ENCODE measurements at regions not wholly inside any gene's neighbourhood (a gene's known extent, or its start where the extent isn't known, plus 50 kb on each side); places are given as distances from the start of the nearest gene placed in this dataset.
A peak's percentile ranks its signal among the peaks of the same experiment; 100 is the strongest.

GRCh38 chr13:108435393-108436149 is 166.1 kb downstream of the TNFSF13B start:
- DNase-seq: no peak

GRCh38 chr13:108437496-108437895 is 168.0 kb downstream of the TNFSF13B start:
- no peak for DNase-seq

DNA sequence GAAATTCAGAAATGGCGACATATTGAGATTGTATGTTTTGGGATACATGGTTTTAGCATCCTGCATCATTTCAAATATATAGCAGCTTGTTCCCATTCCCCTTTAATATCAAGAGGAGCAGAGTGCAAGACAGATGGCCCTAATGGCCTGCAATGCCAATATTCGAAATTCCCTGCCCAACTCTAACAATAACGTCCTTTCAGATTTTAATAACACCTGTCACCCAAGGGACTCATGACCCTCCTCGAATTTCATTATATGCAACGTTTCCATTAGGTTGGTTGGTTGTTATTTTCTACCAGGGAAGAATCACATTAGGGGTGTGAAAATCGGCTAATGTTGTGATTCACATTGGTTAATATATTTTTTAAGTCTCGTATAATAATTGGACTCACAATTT is 170.0 kb downstream of the TNFSF13B start:
- DNase-seq: no peak

DNA sequence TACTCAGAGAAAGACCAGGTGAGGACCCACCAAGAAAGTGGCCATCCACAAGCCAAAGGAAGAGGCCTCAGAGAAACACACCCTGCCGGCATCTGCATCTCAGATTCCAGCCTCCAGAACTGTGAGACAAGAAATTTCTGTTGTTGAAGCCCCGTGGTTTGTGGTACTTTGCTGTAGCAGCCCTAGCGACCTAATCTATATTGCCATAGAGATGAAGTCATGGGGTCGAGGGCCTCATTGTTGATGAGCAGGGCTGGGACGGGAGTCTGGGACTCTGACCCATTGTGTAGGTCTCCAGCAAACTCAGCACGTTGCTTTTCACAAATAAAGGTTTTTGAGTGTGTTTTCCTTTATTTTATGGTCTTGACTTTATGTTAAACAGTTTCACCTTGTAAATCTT is 174.9 kb downstream of the TNFSF13B start:
- no peak for DNase-seq

DNA sequence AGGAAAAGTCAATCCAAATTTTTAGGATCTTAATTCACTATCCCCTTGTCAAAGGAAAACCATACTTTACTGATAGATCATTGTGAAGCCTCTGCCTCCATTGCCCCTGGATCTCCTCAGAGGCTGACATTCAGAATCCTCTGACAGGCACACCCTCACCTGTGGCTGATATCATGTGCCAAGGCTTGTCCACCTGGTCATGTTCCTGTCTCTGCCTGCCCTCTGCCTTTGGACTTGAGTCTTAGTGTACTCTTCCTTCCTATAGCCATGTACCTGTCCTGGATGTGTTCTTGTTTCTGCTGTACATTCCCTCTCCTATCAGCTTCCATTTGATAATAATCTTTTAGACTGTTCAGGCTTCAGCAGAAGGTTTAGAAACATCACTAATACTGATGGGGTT is 179.4 kb downstream of the TNFSF13B start:
- DNase-seq: no peak

- DNase-seq: no peak
Measured at GRCh38 chr13:108451121-108451520, 178.3 kb upstream of the MYO16 start.

DNA sequence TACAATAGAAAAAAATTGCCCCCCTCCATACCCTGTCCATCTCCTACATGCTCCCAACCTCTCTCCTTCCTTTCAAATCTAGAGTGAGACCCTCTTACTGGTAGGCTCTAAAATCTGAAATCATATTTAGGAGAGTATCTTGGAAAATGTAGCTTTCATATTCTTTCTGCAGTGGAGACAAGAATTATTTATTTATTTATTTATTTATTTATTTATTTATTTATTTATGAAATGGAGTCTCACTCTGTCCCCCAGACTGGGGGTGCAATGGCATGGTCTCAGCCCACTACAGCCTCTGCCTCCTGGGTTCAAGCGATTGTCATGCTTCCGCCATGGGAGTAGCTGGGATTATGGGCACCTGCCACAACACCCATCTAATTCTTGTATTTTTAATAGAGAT is 174.1 kb upstream of the MYO16 start:
- no peak for DNase-seq

GRCh38 chr13:108460043-108460442 is 169.4 kb upstream of the MYO16 start:
- no peak for DNase-seq

DNA sequence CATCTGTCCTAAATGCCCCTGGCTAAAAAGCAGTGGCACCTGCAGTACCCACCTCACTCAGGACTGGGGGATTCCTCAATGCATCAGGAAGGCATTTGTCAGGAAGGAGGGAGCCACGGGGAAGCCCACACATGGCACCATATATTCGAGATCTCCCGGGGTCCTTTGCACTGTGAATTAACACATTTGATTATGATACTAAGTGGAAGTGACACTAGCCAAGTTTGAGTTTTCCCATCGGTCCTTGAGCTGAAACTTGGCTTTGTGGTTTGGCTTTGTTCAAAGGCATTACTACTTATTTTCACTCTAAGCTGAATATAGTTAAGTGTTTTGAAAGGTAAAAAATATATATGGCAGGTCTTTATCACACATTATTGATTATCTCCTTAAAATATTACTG is 168.7 kb upstream of the MYO16 start:
- DNase-seq: no peak

- no peak for DNase-seq
Measured at GRCh38 chr13:108463340-108463739, 166.1 kb upstream of the MYO16 start.

DNA sequence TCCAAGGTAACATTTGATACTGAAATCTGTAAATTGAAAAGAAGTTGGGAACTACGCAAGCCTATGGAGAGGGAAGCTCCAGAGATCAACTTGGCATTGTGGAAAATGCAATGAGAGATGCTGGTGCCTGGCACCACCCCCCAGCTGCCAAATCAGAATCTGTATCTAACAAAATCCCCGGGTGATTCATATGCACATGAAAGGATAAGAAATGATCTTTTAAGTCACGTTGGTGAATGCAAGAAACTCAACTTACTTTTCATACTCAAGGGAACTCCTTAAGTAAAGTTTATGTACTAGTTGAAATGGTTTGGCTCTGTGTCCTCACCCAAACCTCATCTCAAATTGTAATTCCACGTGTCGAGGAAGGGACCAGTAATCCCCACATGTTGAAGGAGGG is 158.5 kb upstream of the MYO16 start:
- DNase-seq: no peak

- DNase-seq: no peak
Measured at GRCh38 chr13:108475181-108475580, 154.2 kb upstream of the MYO16 start.

- DNase-seq: no peak
Measured at GRCh38 chr13:108477376-108477775, 152.0 kb upstream of the MYO16 start.

- no peak for DNase-seq
Measured at GRCh38 chr13:108478179-108478578, 151.2 kb upstream of the MYO16 start.

DNA sequence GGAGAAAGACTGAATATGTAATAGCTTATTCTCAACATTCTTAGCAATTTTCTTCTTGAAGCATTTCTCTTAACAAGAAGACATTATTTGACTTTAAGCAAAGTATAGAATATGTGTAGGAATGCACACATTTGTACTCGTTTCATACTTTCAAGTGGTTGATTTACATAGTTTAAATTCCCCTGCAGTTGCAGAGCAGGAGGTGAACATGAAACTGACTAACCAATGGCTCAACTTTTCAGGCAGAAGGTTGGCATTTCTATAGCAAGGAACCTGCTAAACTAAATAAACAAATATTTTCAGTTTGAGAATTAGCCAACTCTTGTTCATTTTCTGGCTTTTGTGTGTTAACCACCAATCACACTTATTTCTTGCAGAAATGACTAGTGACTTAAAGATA is 145.4 kb upstream of the MYO16 start:
- DNase-seq: no peak

GRCh38 chr13:108486096-108486495 is 143.3 kb upstream of the MYO16 start:
- no peak for DNase-seq

DNA sequence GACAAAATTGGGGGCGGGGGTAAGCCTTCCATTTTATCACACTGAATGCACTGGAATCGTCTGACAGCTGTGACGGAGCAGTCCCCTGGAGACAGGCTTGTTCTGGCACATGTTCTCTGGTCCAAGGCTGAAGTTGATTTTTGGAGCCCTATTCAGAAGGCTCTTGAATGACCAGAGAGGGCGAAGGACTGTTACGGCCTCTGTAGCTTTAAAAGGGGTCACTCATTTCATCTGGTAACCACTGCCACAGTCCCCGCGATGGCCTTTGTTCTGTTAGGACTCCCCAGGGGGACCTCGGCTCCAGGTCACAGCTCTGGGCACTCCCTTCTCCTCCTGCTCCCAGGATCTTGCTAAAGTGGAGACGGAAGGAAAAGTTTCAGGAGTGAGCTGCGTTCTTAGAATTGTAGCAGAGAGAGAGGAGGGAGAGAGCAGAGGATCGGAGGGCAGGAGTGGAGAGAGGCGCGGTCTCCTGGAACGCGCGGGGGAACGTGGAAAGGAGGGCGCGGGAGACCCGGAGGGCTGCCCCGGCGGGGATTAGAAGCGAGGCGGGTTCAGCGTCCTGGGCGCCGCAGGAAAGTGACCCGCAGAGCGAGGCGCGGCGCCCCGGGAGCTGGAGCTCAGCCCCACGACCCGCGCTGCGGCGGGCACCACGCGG is 134.3 kb upstream of the MYO16 start:
- DNase-seq: no peak

GRCh38 chr13:108495646-108496361 is 133.6 kb upstream of the MYO16 start:
- peak in 1 of 58 donors; percentile 36 for DNase-seq

GRCh38 chr13:108496362-108497210 is 132.8 kb upstream of the MYO16 start:
- peak in 1 of 58 donors; percentile 38 for DNase-seq

DNA sequence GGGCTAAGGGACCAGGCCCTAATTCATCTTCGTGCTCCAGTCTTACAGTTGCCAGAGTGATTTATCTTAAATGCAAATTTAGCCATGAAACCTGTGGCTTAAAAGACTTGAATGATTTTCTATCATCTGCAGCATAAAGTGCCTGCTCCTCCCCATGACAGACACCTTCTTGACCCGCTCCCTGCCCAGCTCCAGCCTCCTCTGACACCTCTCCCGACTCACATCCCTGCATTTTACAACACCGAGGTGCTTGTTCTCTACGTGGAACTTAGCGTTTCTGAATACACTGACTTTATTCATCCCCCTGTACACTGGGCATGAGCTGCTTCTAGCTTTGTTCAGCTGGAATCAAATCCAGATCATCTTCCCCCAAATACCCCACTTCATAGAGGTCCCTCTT is 128.7 kb upstream of the MYO16 start:
- no peak for DNase-seq

GRCh38 chr13:108508263-108508662 is 121.1 kb upstream of the MYO16 start:
- DNase-seq: no peak

DNA sequence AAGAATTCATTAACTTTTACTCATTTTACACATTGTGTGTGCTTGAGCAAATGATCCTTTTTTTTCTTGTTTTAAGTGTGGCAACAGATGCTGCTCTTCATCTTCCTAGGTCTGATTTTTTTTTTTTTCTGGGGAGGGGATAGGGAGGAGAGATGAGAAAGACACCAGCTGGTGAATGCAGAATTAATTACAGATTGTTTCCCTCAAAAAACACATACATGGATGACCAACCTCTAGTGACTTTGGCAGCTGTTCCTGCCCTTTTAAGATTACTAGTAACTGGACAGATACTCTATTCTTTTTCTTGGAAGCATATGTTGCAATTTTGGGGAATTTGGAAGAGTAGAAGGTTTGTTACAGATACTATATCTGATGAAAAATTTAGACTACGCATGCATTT is 103.6 kb upstream of the MYO16 start:
- no peak for DNase-seq
